HG02884 (cell line): ENCODE measurements at regions not wholly inside any gene's neighbourhood (a gene's known extent, or its start where the extent isn't known, plus 50 kb on each side); places are given as distances from the start of the nearest gene placed in this dataset.
"Not testable (repeated sequence)": the region's sequence is repeated elsewhere in the genome, so short reads cannot be mapped to it uniquely, and the experiment has no call there.

ENCODE experiments used
- ATAC-seq: cut with Tn5 transposase; IDR thresholded peaks from one replicate; pipeline ENCODE4 v1.9.1; 2021; ENCODE audit warnings: mild to moderate bottlenecking, moderate library complexity; ENCODE audit not compliant: unreplicated experiment

DNA sequence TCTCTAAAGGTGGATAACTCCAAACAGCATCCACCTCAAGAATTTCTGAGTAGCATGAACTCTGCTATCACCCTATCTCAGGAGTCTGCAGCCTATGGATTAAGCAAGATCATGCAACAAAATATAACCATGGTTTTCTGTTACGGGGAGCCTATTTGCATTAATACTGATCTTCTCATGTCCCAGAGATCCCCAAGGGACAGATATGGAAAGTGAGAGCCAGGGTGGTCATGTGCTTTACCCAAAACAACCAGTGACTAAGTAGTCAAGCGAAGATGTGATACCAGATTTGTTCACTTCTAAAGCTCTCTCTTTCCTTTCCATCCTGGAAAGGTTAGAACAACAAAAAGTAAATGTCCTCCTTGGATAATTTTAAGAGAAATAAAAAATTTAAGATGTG, 125.1 kb downstream of the PRRX1 start:
- no peak for ATAC-seq

DNA sequence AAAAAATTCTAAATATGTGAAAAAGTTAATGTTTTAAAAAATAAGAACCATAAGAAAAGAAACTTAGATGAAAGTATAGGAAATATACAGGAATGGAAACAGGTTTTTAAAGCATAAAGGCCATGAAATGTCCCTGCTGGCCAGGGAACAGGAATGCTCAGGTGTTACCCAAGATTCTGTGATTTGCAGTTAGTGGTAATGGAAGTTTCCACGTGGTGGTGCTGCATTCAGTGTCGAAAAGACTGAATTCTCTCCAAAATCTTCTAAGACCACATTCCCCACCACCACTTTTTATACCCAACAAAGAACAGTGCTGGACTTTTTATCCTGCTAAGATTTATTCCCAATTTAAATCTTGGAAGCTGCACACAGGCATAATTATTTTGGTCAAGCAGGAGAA, 126.2 kb downstream of the PRRX1 start:
- ATAC-seq, result no peak

DNA sequence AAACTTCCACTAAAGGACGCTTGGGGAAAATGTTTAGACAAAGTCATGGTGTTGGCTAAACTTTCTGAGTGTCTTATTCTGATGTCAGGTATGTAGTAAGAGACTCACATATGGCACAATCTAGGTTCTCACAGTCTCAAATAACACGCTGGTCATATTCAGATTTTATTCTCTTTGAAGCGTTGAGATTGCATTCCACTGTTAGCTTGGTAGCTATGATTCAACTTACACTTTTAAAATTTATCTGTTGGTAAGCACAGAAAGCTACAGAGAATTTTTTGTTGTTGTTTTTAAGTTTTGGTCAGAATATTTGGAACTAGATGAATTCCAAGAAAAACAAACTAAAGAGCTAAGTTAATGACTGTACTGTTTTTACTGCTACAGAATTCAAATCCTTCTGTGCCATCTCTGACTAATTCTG, 126.7 kb downstream of the PRRX1 start:
- no peak for ATAC-seq

DNA sequence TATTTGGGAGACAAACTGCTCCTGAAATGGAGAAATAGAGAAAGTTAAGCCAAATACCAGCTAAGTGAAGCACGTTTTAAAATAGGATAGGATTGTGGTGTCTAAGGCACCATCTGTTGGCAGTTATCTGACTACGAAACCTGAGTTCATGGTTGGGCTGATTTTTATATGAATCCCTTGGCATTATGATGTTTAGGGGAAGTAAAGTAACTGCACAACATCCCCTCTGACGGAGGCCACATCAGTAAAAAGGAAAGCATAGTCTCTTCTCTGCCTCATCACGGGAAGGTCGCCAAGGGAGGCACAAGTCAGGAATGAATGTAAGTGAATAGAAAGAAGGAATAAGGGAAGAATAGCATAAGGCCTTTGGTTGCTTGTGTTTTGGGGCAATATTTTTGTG, 128.0 kb downstream of the PRRX1 start:
- ATAC-seq, result no peak

DNA sequence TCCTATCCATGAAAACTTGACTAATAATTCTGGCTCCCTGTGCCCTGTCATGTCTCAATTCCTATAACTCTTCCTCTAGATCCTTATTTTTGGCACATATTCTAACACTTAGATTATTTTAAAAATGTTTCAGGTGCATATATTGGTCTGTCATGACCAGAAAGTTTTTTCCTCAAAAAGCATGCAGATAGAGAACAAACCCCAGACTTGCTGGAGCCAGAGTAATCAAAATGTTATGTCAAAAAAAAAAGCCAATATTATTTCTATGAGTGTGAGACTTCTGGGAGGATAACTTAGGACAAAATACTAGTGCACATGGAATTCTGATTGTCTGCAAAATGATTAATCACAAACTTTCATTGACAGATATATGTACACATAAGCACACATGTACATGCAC, 135.1 kb upstream of the MROH9 start:
- no peak for ATAC-seq

DNA sequence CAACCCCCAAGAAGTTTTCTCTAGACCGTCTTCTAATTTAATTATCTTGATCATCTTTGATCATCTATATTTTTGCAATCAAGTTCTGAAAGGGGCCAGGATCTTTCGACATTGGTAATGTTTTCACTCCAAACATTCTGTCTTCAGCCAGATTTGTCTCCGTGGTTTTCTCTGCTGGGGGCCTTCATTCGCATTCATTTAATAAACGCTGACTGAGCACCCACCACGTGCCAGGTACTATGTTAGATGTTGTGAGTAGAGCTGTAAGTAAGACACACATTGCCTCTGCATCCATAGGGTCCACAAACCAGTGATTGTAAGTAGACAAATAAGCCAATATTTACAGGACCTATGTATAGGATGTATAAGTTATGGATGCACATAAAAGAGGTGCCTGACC, 134.5 kb upstream of the MROH9 start:
- no peak for ATAC-seq

DNA sequence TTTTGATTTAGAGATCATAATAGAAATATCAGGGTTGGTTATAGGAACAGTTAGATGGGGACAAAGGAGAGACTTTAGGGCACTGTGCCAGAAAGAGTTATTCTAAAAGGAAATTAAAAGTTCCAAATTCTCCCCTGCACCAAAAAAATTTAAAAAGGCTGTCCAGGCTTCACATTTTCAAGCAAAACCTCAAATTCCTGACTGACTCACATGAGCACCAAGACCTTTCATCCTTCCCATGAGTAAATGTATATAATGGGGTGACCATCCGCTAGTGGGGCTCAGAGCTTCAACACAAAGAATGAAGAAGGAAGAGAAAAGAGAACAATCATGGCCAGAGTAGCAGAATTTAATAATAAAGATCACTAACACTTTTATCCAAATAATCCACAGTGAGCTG, 131.6 kb upstream of the MROH9 start:
- no peak for ATAC-seq

DNA sequence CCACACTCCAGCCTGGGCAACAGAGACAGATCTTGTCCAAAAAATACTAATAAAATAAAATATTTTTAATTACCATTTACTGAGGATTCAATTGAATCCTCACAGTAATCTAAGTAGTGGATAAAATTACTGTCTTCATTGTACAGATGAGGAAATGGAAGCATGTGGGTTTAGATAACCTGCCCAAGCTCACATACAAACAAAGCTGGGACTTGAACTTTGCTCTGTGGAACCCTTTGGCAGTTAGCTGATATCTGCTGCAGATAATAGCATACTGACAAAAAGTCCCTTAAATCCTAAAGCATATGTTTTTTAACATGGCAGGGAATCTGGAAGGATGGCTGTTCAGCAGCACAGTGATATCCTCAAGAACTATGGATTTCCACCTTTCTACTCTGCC, 130.9 kb upstream of the MROH9 start:
- ATAC-seq, result no peak

DNA sequence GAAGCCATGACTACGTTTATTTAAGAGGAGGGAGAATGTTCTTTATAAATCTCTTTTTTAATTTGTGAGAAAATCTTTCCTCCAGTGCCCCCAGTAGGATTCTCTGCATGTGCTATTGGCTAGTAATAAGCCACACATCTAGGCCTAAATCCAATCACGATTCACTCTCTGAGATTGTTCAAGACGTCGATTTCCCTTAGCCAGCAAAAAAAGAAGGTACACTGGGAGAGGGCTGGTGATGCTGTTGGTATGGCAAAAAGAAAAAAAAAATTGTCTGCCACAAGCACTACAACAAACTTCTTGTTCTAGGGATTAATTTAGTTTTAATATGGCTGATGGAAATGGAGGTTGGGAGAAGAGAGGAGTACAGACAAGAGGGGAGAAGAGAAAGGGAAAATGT, 130.5 kb upstream of the MROH9 start:
- no peak for ATAC-seq

DNA sequence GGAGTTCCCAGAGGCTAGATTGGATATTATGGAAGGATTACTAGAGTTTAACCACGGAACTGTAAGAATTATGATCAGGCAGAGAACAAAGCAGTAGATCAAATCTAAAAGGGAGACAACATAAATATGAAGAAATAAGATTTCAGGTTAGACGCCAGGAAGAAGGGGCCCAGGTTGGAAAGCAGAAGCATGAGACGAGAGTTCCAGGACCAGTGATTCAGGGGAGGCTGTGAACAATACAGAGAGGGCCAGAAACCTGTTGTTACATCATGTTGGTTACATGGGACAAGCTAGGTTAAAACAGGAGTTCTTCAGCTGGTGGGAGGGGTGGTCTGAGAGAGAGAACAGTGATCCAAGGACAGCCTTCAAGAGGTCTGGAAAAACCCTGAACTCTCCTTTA, 128.4 kb upstream of the MROH9 start:
- no peak for ATAC-seq

DNA sequence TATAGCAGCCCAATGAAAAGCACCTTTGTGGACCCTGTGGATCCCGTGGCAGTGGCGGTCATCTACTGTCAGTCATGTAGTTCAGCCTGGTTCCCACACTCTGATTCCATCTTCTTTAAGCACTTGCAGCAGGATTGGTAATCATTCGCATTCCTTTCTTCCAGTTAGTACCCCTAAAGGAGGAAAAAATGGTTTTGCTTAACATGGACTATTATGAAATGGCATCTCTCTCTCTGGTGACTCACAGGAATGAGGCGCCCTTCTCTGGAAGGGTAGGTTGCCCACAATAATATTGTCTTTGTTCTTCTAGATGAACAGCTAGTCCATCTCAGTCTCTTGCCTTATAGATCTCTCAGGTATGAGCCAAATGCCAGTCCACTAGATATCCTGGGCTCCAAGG, 127.9 kb upstream of the MROH9 start:
- ATAC-seq, result no peak

DNA sequence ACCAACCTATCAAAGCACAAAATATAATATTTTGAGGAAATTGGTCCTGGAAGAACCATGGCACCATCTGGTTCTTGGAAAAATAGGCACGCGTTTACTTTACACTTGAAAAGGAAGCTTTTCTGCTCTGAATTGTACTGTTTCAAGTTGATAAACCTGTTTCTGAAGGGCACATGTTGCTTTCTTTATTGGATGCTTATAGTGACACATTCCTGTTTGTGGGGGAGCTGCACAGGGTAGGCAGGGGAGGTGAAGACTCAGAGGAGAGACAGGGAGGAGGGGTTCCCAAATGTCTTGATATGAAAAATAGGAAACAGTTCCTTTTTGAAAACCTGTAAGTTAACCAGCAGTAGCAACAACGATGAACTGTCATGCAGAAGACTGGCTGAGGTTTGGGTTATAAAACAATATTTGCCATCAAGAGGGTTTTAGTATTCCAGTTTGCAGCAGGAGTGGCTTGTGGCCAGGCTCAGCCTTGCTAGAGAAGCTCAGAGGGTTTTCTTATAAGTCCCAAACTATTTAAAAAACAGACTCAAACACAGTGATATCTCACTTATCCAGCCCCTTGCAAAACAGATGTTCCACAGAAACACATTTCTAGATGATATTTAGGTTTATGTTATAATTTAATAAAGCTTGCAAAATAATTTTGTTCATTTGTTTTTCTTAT, 127.0 kb upstream of the MROH9 start:
- ATAC-seq, result no peak

DNA sequence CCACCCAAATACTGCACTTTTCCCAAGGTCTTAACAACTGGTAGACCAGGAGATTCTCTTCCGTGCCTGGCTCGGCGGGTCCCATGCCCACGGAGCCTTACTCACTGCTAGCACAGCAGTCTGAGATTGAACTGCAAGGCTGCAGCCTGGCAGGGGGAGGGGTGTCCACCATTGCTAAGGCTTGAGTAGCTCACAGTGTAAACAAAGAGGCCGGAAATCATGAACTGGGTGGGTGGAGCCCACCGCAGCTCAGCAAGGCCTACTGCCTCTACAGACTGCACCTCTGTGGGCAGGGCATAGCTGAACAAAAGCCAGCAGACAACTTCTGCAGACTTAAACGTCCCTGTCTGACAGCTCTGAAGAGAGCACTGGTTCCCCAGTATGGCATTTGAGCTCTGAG, 124.3 kb upstream of the MROH9 start:
- not testable (repeated sequence) for ATAC-seq

DNA sequence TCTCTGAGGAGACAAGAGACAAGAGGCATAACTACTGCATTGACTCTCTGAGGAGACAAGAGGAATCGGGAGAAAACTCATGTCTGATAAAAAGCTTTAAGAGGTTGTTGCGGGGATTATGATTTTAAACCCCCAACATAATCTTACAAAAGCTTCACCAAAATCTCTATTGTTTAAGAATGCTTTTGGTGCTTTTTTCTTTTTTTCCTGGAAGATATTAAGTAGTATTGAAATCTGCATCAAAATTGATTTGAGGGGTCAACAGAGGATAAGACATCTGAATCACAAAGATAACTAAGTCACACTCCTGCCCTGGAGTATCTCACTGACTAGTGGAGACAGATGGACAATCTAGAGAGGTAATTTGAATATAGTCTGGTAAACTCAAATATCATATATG, 115.6 kb upstream of the MROH9 start:
- no peak for ATAC-seq

DNA sequence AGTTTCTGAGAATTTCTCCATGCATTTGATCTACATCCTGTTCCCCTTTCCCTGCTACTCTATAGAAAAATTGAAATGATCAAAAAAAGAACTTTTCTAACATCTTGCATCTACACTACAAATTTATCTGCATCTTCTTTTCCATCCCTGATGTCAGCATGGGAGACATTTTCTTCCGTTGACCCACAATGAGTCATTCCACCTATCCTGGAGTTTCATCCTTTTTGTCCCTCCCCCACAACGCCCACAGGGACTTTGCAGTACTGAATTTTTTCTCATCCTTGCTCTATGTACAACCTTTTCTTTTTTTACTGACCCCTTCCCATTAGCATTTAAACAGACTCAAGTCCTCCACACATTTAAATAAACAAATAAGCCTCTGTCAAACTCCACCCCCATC, 112.2 kb upstream of the MROH9 start:
- ATAC-seq, result no peak

DNA sequence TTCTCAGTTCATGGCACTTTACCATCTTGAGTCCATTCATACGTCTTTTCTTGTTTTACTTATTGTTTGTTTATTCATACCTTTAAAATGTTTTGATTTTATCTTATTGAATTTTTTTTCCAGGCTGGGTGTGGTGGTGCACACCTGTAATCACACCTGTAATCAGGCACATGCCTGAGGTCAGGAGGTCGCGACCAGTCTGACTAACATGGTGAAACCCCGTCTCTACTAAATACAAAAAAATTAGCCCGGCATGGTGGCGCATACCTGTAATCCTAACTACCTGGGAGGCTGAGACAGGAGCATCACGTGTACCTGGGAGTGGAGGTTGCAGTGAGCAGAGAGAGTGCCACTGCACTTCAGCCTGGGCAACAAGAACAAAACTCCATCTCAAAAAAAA, 104.1 kb upstream of the MROH9 start:
- no peak for ATAC-seq

DNA sequence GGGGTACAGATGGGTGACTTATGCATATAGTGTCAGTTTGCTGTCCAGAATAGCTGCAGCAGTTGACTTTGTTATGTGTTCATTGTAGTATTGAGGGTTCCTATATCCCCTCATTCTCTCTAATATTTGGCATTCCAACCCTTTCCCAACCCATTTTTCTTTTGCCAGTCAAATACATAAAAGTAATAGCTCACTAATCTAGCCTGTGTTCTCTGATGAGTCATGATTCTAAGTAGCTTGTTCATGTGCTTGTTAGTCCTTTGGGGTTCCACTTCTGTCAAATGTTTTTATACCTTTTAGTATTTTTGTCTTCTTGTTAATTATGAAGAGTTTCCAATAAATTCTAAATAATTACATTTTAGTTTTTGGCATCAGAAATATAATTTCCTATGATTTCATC, 99.2 kb upstream of the MROH9 start:
- no peak for ATAC-seq

DNA sequence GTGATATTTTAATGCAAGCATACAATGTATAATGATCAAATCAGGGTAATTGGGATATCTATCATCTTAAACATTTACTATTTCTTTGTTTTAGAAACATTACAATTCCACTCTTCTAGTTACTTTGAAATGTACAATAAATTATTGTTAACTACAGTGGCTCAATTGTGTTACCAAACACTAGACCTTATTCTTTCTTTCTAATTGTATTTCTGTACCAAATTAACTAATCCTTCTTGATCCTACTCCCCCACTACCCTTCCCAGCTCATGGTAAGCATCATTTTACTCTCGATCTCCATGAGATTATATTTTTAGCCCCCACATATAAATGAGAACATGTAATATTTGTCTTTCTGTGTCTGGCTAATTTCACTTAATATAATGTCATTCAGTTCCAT, 95.0 kb upstream of the MROH9 start:
- ATAC-seq, result no peak

DNA sequence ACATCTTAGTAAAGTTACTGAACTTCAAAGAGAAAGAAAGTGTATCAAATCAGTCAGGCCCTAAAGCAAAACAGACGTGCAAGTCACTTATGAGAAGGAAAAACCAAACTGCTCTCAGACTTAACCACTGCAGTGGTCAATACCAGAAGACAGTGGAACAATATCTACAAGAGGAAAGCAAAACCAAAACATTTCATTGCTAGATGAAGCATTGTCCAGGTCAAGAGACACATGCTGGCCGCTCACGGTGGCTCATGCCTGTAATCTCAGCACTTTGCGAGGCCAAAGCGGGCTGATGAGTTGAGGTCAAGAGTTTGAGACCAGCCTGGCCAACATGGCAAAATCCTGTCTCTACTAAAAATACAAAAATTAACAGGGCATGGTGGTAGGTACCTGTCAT, 82.0 kb upstream of the MROH9 start:
- ATAC-seq, result peak; percentile 91

DNA sequence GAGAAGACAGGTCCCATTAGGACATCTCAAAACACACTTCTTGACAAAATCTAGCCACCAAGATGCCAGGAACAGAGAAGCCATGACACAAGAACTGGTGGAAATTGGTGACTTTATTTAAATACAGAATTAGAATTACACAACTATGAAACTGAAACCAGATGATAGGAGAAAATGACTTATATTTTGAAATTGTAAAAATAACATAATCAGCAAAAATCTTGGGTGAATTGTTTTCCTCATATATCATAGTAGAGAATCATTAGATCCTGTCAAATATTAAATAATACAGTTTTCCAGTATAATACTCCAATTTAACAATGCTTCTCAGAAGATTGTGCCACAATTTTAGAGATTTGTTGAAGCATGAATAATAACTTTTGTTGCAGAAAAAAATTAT, 81.5 kb upstream of the MROH9 start:
- ATAC-seq, result peak; percentile 12

DNA sequence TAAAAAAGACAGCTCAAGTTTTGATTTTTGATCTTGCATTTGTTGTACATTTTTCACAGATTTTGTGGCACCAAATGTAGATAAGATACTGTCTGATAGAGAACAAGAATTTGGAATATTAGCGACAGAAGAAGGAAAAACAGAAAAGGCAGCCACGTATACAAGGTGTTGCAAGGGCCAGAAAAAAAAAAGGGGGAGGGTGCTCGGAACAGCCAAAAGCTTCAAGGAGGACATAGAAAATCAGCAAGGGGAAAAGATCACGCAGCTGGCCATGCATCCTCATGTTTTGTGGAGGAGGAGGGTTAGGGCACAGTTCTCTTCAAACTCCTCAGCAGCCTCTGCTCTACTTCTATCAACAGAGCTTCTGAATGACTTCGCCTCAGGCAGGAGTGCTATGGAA, 80.7 kb upstream of the MROH9 start:
- ATAC-seq, result no peak

DNA sequence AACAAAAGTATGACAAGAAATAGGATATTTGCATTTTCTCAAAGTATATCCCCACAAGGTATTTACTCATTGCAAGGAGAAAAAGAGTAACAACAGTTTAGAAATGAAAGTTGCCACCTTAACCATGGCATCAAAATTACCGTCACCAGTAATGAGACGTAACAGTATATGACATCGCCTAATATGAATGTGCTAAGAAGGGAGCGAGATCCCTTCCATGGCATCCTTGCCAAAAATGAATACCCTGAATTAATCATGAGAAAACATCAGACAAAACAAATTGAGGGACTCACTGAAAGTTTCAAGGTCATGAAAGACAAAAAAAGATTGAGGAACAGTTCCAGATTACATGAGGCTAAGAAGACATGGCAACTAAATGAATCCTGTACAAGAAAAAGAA, 78.9 kb upstream of the MROH9 start:
- ATAC-seq, result no peak

DNA sequence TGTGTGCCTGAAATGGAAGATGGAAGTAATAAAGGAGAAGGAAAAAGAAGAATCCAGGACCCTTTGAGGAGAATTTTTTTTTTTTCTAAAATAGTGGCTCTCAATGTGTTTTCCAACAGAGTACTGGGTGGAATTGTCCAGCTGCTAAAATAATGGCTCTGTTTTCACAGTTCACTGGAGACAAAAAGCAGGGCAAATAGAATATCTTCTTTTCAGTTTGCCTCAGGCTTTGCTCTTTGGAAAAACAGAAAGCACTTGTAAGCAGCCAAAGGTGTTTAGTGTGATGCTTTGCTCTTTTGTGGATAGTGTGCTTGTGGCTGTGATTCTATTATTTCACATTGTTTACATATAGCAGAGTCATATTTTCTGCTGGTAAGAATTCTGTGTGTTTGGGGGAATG, 77.4 kb upstream of the MROH9 start:
- no peak for ATAC-seq

DNA sequence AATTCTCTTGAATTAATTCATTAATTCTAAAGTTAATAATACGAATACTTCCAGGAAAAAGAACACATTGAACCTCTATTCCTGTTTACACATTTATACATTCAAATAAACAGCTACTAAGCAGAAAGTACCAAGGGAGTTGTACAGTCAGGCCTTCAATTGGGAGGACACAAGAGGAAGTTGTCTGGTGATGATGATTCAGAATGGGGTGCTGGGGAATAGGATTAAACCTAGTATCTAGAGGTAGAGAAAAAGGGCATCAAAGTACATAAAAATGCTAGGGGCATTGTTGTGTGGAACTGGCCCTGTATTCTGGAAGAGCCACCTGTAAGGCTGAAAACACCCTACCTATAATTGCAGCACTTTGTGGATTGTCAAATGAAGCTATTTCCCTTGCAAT, 71.7 kb upstream of the MROH9 start:
- no peak for ATAC-seq
